HPDE6-E6E7 (cell line): ENCODE measurements at regions not wholly inside any gene's neighbourhood (a gene's known extent, or its start where the extent isn't known, plus 50 kb on each side); places are given as distances from the start of the nearest gene placed in this dataset.
"Not testable (repeated sequence)": the region's sequence is repeated elsewhere in the genome, so short reads cannot be mapped to it uniquely, and the experiment has no call there.

ENCODE experiments used
- DNase-seq: peaks from one replicate; pipeline ENCODE4 v3.0.0; 2011; ENCODE audit warnings: missing footprints; ENCODE audit errors: extremely low spot score

- DNase-seq = no peak
Observed at GRCh38 chr16:64724339-64724738, 397.5 kb downstream of the CDH11 start.

GRCh38 chr16:64718486-64718885 is 403.4 kb downstream of the CDH11 start:
- DNase-seq = no peak

GRCh38 chr16:64717871-64718270 is 404.0 kb downstream of the CDH11 start:
- DNase-seq = no peak

DNA sequence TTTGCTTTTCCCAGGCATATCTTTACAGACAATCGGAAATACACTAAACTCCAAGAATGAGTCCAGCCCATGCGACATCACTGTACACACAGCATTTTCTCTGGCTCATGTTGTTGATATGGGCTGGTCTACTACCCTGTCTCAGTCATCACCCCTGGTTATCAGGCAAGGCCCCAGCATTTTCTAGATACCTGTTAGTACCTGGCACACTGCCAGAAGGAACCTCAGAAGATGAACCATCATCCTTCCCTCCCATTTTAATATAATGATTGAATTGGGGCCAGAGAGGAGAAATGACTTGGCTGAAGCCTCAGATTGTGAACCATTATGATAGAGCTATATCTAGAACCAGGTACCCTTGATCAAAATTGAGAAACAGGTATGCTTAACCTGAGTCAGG is 406.2 kb downstream of the CDH11 start:
- no peak for DNase-seq

- no peak for DNase-seq
Observed at GRCh38 chr16:64712026-64712425, 409.8 kb downstream of the CDH11 start.

- no peak for DNase-seq
Observed at GRCh38 chr16:64711596-64711995, 410.3 kb downstream of the CDH11 start.

GRCh38 chr16:64711026-64711425 is 410.8 kb downstream of the CDH11 start:
- no peak for DNase-seq

GRCh38 chr16:64705443-64705842 is 416.4 kb downstream of the CDH11 start:
- no peak for DNase-seq

- DNase-seq = no peak
Observed at GRCh38 chr16:64704386-64704785, 417.5 kb downstream of the CDH11 start.

- no peak for DNase-seq
Observed at GRCh38 chr16:64702415-64702814, 419.4 kb downstream of the CDH11 start.

GRCh38 chr16:64700628-64701027 is 421.2 kb downstream of the CDH11 start:
- no peak for DNase-seq

DNA sequence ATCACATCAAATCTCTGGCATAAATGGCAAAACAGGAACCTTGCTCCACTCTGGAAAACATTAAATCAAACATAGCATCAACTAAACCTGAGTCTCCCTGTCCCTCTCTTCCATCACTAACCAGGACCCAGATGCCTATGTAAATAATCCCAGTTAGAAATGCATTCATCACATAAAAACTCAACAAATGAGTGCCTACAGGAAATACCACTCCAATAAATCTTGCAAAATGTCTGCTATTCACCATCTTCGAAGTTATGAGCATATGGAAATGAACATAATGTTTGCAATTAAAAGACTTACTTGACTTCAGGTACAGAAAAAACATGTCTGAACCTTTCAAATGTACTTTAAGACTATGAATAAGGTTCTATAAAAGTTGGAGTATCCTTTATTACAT is 425.0 kb downstream of the CDH11 start:
- no peak for DNase-seq

DNA sequence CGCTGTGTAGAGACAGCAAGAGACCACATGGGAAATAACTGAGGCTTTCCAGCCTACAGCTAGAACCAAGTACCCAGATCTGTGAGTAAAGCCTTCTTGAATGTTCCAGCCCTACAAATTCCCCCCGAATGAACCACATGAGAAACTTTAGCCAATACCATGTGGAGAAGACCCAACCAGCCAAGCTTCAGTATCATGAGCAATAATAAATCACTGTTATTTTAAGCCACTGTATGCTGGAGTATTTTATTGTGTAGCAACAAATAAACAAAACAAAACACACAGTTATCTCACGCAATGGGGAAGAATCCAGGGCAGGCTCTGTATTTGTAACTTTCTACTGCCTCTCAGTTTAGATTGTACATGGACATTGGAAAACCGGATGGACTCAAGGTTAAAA is 426.2 kb downstream of the CDH11 start:
- DNase-seq = no peak

GRCh38 chr16:64693946-64694345 is 427.9 kb downstream of the CDH11 start:
- DNase-seq = no peak

GRCh38 chr16:64687786-64688185 is 434.1 kb downstream of the CDH11 start:
- no peak for DNase-seq

DNA sequence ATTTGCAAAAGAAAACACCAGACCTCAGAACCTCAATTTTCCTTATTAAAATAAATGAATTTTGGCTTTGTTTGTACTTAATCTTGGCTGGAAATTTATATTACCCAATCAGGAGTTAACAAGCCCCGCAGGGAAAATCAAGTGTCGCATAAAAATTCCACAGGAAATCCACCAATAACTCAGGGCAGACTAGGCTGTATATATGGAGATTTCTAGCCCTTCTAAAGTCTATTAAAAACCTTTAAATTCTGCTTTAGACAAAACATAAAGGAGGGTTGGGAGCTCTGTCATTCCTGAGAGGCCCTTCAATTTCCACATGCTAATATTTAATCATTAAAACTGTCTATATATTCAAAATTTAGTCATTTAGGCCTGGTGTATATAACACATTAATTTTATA is 434.7 kb downstream of the CDH11 start:
- DNase-seq = no peak

- DNase-seq = no peak
Observed at GRCh38 chr16:64679976-64680690, 441.7 kb downstream of the CDH11 start.

DNA sequence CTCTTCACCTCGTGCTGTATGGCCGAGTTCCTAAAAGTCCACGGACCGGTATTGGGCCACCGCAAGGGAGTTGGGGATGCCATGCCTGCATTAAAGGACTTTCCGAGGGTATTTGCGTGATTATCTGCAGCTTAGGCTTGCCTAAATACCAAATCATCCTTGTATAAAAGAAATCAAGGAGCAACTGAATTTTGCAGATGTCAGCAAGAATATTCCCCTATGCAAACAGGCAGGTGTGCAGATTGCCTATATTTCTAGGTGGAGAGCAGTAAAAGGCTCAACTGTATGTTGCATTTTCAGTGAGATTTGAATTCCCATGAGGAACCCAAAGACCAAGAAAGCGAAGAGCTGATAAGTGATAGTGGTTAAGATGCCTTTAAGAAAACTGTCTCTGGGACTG is 452.3 kb downstream of the CDH11 start:
- DNase-seq = no peak

- DNase-seq = no peak
Observed at GRCh38 chr16:64667334-64667877, 454.5 kb downstream of the CDH11 start.

- not testable (repeated sequence) for DNase-seq
Observed at GRCh38 chr16:64662312-64662711, 459.6 kb downstream of the CDH11 start.

GRCh38 chr16:64659866-64660265 is 462.0 kb downstream of the CDH11 start:
- no peak for DNase-seq

DNA sequence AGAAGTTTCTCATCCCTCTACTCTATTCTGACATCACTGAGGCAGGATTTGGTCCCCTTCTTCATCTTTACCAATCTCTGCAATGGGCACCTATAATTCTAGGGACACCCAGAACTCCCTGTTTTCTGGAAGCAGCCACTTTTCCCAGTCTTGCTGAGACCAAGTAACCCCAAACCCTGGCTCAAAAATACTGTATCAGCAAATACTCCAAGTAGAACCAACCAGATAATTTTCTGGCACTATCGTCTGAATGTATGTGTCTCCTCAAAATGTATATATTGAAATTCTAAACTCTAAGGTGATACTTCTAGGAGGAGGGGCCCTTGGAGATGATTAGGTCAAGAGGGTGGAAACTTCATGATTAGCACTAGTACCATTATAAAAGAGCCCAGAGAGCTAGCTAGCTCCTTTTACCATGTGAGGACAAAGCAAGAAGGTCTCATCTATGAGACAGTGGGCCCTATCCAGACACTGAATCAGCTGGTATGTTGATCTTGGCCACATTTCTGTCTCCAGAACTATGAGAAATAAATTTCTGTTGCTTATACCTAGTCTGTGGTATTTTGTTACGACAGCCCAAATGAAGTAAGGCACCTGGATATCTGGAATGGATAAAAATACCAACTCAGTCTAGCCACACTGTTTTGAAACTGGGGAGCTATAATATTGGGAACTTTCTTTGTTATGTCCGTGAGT is 464.4 kb downstream of the CDH11 start:
- DNase-seq = no peak

DNA sequence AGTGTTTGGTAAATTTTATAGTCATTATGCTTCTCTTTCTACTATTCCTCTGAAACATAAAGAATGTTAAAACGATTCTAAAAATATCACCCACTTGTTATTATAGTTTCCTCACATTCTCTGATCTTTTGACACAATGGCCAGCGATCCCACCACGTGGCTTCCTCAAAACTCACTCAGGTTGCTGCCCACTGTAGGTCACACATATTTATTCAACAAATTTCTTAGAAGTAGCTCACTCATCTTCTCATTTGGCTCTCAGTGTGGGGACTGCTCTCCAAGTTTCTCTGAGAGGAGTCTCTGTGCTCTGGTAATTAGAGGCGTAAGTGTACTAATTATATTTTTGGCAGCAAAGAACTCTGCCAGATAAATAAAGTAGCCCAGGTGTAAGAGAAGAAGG is 465.4 kb downstream of the CDH11 start:
- DNase-seq = no peak
